Stimulated activated naive CD4-positive, alpha-beta T cell (primary cell): ENCODE measurements at regions not wholly inside any gene's neighbourhood (a gene's known extent, or its start where the extent isn't known, plus 50 kb on each side); places are given as distances from the start of the nearest gene placed in this dataset.

Source experiments
- DNase-seq, 6 experiments: peaks; one replicate each; lab custom pipeline; 2025; lab: John Stamatoyannopoulos, UW

DNA sequence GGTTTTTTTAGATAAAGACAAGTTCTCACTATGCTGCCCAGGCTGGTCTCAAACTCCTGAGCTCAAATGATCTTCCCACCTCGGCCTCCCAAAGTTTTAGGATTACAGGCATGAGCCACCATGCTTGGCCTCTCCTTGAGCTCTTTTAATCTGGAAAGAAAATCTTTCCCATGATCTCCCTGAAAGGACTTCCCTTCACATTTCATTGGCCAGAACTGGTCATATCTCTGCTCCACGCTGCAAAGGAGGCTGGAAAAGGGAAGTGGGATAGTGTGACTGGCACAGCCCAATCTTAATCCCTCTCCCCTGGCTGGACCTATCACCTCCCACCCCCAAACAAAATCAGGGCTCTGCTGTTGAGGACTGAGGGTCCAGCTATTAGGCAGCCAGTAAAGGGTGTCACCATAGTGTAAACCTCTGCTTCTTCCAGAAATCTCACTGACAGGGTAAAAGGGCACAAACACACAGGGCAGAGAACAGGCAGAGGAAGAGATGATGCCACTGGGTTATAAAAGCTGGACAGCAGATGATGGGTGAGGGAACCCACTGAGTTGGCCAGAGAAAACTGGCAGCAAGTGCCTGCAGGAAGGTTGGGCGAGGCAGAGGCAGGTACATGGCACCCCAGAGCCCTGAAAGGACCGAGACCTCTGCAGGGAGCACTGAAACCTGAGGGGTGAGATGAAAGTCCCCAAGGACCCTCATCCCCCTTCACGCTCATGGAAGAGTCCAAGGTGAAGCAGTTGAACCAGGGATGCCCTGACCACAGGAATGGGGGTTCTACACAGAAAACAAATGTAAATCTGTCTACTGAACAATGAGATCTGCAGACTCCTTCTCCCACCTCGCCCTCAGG lies 83.1 kb upstream of the PTPN1 start:
- DNase-seq, result no peak

DNA sequence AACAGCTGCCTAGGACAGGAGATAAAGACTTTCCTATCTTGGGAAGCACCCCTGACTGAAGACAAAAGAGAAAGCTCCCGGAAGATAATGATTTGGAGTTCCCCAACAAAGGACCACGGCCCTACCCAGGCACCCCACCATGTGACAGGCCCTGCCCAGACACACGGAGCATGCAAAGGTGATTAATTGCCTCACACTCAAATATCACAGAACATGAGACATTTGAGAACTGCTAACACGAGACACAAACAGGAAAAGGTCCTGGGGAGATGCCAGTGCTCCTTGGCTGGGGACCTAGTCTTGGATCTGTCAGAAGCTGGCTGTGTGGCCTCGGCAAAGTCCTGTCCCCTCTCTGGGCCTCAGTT lies 82.5 kb upstream of the PTPN1 start:
- DNase-seq, result no peak

DNA sequence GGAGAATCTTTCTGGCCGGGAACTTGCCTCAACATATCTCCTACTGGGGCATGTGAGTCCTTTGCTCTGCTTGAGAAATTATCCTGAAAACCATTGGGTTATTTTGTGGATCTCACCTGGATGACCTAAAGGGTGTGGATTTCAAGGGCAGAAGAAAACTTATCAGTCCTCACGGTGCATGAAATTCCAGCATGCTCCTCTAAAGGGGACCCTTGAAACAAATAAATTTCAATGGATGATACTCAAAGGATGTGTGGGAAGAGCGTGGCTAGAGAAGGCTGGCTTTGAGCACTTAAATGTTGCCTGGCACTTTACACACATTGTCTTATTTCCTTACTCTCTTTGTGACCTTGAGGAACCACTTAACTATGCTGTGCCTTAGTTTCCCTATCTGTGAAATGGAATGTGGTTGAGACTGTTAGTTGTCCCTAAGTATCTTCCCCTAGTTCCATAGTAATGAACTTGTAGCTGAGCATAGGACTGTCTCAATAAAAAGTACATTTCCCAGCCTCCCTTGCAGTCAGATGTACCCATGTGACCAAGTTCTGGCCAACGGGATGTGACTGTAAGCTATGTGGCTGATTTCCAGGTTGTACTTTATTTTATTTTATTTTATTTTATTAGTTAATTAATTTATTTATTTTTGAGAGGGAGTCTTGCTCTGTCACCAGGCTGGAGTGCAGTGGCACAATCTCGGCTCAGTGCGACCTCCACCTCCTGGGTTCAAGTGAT lies 81.9 kb upstream of the PTPN1 start:
- DNase-seq, result no peak

DNA sequence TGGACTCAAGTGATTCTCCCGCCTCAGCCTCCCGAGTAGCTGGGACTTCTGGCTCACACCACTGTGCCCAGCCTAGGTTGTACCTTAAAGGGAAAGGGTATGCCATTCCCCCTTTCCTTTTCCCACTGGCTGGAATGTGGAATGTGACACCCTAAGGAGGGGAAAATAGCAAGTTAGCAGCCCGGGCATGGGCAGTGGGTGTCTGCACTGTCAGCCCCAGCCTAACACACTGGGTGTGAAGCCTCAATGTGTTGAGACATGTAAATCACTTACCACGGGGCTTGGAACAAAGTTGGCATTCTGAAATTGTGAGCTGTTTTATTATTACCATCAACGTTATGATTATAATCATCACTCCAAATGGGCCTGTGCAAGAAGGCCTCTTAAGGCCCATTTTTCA lies 80.8 kb upstream of the PTPN1 start:
- DNase-seq, result no peak

DNA sequence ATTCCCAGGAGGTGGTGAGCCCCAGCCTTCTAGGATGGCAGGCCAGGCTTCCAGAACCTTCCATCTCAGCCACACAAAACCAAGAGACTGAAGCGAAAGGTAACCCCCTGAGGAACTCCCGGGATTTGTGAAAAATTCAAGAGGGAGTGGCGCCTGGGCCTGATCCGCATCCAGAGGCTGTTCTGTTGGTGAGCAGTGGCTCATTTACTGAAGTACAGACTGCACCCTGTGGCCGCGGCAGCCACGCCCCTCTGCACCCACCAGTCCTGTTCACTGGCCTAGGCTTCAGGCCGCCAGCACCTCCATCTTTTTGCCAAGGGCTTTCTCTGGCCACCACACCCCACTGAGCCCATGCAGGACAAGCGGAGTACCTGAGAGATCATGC lies 79.1 kb upstream of the PTPN1 start:
- DNase-seq, result no peak

DNA sequence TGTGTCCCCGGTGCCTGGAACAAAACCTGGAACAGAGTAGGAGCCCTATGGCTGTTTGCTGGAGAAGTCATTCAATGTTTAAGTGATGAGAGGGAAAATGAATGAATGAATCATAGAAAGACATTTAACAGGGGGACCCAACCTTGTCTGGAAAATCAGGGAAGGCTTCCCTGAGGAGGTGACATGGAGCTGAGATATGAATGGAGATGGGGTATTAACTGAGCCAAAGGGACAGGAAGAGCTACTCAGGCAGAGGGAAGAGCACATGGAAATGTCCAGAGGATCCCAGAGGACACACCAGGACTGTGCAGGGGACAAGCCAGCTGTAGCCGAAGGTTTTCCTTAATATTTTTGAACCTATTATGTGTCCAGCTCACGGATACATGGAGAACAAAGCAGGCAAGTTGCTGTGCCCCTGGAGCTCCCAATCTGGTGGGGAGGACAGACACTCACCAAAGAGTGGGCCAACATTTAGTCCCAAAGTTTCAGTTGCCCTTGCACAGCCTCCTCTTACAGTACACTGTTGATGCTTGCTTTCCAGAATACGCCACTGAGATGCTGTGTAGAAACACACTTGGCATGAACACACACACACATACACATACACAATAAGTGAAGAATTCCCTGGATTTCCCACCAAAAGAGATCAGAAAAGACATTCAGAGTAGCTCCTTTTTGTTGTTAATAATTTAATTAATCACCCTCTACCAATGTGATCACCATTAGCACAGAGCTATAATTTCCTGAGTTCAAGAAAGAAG lies 77.0 kb upstream of the PTPN1 start:
- DNase-seq, result no peak

DNA sequence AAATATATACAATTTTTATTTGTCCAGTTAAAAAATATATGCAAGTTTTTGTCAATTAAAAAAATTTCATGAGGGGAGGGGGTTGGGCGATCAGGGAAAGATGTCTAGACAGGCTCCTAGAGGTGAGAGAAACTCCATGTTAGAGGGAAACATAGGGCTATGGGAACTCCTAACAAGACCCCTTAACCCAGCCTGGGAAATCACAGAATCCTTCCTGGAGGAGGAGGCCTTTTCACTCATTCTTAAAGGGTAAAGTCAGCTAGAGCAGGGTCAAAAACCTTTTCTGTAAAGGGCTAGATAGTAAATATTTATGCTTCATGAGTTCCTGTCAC lies 75.9 kb upstream of the PTPN1 start:
- DNase-seq, result no peak

DNA sequence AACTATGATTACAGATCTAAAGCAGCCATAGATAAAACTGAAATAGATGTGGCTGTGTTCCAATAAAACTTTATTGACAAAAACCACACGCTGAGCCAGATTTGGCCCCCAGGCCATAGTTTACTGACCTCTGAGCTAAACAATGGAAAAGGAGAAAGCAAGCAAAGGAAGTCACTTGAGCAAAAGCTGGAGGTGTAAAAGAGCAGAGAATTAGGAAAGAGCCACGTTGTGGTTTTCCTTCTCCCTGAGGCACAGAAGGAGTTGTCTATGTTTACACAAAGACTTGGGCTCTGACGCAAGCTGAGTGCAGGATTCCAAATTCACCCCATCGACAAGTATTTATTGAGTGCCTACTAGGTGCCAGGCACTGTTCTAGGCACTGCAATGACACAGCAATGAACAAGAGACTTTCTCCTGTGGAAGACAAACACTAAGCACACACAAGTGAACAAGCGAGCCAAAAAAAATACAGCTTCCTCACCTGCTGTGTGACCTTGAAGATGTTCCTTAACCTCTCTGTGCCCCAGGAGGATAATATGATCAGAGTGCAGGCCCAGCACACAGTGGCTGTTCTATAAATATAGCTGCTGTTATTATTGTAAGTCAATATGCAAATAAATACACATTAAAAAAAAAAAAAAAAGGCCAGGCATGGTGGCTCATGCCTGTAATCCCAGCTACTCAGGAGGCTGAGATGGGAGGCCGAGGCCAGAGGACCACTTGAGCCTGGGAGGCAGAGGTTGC lies 75.4 kb upstream of the PTPN1 start:
- no peak for DNase-seq

DNA sequence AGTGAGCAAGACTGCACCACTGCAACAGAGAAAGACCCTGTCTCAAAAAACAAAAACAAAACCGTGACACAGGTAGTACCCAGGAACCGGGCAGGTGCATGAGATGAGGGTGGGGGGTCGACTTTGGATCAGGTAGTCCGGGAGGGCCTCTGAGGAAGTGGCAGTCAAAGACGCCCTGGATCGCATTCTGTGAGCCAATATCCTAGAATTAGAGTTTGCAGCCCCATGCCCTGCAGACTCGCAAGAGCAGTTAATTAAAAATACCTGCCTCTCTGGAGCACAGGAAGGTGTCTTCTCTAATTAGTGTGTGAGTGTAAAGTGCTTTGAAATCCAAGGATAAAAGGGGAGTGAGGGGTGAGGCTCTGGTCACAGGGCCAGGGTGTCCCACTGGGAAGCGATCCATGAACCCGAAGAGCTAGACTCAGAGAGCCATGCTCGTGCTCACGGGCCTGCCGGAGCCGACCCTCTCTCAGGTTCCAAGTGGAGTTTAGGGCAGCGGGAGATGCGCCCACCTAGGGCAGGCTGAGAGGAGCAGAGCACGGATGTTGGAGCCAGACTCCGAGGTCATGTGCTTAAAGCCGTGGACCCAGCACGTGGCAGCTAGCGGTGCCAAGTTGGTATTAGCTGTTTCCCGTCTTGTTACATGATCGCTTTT lies 74.7 kb upstream of the PTPN1 start:
- DNase-seq, result no peak

DNA sequence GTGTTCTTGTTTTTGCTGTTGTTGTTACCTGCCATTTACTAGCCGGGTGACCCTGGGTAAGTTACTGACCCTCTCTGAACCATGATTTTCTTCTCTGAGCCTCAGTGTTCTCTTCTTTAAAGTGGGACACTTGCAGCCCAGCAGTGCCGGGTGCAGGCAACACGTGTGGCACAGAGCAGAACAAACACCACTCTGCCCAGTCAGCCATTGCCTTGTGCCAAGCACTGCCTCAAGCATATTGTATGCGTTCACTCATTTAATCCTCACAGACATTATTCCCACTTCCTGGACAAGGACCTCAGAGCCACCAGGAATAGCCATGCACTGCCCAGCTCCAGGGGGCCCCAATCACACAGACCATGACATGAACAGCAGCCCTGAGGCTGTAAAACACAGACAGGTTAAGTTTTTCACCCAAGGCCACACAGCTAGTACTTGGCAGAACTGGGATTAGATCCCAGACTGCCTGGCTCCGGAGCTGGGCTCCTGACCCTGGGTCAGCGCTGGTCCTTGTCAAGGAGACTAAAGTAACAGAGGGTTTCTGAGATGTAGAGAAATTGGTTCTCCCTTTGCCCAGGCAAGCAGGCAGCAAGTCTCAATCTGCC lies 74.0 kb upstream of the PTPN1 start:
- DNase-seq, result no peak

DNA sequence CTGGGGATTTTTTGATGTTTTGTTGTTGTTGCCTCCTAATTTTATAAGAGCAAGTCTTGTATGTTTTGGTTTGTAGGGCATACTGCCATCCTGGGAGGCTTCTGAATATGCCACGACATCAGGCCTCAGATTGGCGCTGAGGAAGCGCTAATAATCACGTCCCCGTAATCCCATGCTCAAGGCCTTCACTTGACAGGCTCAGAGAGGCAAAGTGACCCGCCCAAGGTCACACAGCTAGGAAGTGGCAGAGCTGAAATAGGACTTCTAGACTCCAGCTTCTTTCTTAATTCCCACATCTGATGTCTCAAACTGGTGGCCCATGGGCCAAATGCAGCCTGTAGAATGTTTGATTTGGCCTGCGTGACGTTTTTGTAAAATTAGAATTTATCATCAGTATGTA lies 73.5 kb upstream of the PTPN1 start:
- no peak for DNase-seq

DNA sequence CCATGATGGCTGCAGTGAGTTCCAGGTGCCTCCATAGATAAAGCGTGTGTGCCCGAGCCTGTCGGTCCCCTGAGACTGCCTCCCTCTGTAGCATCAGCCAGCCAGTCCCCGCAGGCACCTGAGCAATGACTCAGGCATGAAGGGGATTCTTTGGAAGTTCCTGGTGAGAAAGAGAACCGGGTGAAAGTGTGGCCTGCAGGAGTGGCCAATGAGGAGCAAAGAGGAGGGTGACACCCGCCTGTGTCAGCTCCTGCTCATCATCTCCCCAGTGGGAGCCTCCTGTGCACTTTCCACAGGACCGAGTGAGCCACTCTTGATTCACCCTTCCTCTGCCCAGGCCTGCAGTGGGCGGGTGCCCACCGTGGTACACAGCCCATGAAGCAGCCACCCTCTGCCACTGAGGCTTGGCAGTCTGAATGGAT lies 71.2 kb upstream of the PTPN1 start:
- DNase-seq, result no peak

DNA sequence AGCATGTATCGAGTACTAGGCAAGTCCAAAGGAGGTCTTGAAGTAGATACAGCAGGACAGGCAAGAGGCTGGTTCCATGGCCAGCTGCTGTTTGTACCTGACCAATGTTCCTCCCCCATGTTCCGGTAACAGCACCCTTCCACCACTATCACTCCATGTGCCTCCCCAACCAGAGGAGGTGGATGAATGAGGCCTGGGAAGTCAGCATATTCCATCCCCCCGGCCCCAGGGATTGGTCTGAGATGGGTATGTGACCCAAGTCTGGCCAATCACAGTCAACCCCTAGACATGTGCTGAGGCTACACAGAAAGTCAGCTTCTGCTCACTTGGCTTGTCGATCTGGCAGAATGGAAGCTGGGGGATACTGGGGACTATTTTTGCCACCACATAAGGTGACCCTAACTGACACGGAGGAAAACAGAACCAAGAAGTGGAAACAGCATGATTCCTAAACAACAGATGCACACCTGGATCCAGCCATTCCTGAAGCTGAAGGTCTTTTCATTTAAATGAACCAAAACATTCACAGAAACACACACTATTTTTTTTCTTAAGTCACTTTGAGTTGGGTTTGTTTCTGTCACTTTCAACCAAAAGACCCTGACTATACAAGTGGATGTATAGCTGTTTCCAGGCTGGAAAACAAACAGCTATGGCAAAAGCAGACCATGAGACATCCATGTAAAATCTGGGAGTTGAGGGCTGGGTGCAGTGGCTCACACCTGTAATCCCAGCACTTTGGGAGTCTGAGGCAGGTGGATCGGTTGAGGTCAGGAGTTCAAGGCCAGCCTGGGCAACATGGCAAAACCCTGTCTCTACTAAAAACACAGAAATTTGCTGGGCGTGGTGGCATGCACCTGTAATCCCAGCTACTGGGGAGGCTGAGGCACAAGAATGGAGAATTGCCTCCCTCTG lies 70.4 kb upstream of the PTPN1 start:
- no peak for DNase-seq

DNA sequence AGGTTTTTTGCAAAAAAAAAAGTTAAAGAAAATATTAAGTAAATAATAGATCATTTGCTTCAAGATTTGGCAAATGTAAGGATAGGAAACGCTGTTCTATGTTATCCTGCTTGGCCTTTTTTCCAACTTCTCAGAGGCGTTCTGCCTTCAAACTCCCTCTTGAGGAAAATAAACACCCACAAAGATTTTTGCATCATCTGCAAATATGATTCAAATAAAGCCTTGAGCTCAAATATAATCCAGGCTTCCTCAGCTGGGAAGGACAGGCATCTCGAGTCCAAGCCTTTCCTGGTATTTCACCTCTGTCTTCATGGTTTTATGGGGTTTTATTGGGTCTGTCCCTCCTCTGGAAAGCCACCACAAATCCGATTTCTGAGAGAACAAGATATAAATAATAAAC lies 67.7 kb upstream of the PTPN1 start:
- DNase-seq, result no peak

DNA sequence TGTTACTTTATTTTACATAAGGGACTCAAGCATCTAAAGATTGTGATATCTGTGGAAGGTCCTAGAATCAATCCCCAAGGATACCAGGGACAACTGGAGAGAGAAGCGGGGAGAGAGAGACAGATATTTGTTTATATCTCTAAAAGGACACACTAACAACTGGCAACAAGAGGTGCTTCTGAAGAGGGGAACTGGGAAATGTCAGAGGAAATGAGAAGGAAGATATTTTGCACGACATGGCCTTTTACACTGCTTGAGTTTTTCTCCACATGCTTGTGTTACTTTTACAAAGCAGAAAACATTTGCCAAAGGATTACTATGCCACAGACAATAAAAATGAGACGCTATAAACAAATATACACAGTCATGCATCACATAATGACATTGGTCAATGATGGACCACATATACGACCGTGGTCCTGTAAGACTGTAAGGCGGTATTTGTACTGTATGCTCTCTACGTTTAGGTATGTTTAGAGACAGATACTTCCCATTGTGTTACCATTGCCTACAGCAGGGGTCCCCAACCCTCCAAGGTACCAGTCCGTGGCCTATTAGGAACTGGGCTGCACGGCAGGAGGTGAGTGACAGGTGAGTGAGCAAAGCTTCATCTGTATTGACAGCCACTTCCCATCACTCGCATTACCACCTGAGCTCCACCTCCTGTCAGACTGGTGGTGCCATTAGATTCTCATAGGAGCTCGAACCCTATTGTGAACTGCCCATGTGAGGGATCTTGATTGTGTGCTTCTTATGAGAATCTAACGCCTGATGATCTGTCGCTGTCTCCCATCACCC lies 64.6 kb upstream of the PTPN1 start:
- no peak for DNase-seq

DNA sequence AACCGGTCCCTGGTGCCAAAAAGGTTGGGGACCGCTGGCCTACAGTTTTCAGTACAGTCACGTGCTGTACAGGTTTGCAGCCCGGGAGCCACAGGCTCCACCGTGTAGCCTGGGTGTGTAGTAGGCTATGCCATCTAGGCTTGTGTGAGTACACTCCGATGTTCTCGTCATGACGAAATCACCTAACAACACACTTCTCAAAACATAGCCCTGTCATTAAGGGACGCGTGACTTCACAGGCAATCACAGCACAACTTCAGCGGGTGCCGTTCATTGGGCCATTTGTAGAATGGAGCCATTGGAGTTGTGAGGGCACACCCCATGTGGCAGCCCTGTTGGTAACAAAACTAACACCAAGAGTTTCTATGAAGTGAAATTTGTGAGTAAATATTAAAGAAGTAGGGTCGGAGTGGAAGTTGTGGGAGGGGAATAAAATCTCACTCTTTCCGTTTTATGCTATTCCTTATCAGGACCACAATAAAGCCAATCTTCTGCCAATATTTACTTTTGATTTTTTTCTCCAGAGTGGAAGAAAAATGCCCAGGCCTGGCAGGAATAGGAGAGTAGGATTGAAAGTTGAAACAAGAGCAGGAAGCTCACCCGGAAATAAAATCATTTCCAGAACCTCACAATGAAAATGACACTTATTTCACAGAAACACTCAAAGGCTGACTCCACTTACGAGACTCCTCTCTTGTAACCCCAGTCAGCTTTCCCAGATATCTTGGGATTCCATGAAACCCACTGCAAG lies 63.7 kb upstream of the PTPN1 start:
- no peak for DNase-seq

DNA sequence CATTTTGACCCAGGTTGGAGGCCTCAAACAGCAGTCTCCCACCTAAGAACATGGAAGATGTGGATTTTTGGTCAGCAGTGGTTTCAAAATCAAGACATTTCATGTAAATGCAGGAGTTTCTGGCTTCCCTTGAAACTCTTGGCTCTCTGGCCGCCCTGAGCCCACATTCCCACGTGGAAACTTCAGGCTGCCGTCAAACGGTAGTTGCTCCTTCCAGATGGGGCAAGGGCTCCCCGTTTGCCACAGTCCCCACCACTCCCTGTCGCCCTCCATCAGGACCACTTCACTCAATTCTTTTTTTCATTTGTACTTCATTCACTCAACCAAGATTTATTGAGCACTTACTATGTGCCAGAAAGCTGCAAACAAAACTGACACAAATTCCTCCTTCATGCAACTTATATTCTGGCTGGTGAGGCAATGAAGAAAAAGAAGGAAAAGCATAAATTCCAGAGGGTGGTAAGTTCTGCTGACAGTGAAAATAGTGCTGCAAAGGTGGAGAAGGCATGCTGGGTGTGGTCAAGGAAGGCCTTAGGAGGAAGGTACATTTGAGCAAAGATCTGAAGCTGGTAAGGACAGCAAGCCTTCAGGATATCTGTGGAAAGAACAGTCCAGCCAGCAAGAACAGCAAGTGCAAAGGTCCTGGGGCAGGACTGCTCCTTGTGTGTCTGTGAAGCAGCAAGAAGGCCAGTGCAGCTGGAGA lies 62.9 kb upstream of the PTPN1 start:
- DNase-seq, result no peak

DNA sequence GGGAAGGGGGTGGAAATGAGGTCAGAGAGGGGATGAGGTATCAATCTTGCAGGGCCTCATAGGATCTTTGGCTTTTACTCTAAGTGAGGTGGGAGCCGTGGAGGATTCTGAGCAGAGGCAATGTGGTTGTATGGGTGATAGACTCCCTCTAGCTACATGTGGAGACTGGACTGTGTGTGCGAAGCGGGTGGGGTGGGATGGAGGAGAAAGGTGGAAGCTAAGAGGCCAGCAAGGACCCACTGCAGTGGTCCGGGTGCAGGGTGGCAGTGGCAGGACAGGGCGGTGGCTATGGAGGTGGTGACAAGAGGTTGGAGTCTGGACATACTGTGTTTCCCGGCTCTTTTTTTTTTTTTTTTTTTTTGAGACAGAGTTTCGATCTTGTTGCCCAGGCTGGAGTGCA lies 62.4 kb upstream of the PTPN1 start:
- DNase-seq, result no peak
